Spleen (tissue), 11 donors: ENCODE measurements at regions not wholly inside any gene's neighbourhood (a gene's known extent, or its start where the extent isn't known, plus 50 kb on each side); places are given as distances from the start of the nearest gene placed in this dataset.

Experiments
- DNase-seq: peaks from one replicate; pipeline ENCODE4 v3.0.0-alpha.2; 2020
- H3K27ac ChIP-seq, 8 donors: fragments of 200-600 bp; sonication (generic) in 7 of 8; 1 replicate in 4 of 8; 2 replicates in 4 of 8; pipeline versions ENCODE4 v1.5.0 to v1.8.0; 2016 to 2021; ENCODE audit warnings: inconsistent platforms in 4 of 8, mild to moderate bottlenecking in 4 of 8, moderate library complexity in 1 of 8
- H3K27me3 ChIP-seq, 7 donors: fragments of 200-600 bp; sonication (generic) in 6 of 7; replicated peaks in 1 of 7; 1 replicate in 4 of 7; 2 replicates in 3 of 7; pipeline versions ENCODE4 v1.5.0 to v1.8.0; 2016 to 2021; ENCODE audit warnings: inconsistent platforms in 3 of 7, mild to moderate bottlenecking in 1 of 7
- H3K36me3 ChIP-seq, 6 donors: fragments of 200-600 bp; sonication (generic) in 5 of 6; 1 replicate in 4 of 6; 2 replicates in 2 of 6; pipeline versions ENCODE4 v1.5.0 to v1.8.0; 2016 to 2021; ENCODE audit warnings: inconsistent platforms in 2 of 6
- H3K4me1 ChIP-seq, 6 donors: fragments of 200-600 bp; sonication (generic) in 5 of 6; 1 replicate in 3 of 6; 2 replicates in 3 of 6; pipeline versions ENCODE4 v1.5.0 to v1.8.0; 2016 to 2021; ENCODE audit warnings: inconsistent platforms in 3 of 6
- H3K4me3 ChIP-seq, 8 donors: fragments of 200-600 bp; sonication (generic) in 7 of 8; 1 replicate in 4 of 8; 2 replicates in 4 of 8; pipeline versions ENCODE4 v1.5.0 to v1.8.0; 2016 to 2021; ENCODE audit warnings: inconsistent platforms in 4 of 8, mild to moderate bottlenecking in 4 of 8, moderate library complexity in 2 of 8
- H3K9me3 ChIP-seq, 8 donors: fragments of 200-600 bp; sonication (generic) in 7 of 8; 1 replicate in 4 of 8; 2 replicates in 4 of 8; pipeline versions ENCODE4 v1.5.0 to v1.8.0; 2016 to 2021; ENCODE audit warnings: inconsistent platforms in 4 of 8
- CTCF ChIP-seq, 11 experiments: fragments of 200-600 bp in 7 of 11; fragments of 450-650 bp in 4 of 11; sonication (generic) in 4 of 11; IDR thresholded peaks in 8 of 11; conservative IDR thresholded peaks in 3 of 11; 1 replicate in 7 of 11; 2 replicates in 4 of 11; pipeline versions ENCODE4 v1.4.0 to v1.8.0; 2016 to 2021; ENCODE audit warnings: antibody characterized with exemption in 11 of 11, inconsistent platforms in 4 of 11, mild to moderate bottlenecking in 1 of 11
- POLR2A ChIP-seq, 3 donors: fragments of 450-650 bp; IDR thresholded peaks; one replicate each; pipeline ENCODE4 v1.5.1; 2017; ENCODE audit warnings: antibody characterized with exemption in 3 of 3, mild to moderate bottlenecking in 1 of 3
- POLR2AphosphoS5 ChIP-seq, 3 donors: sonication (generic); formaldehyde crosslinking; IDR thresholded peaks; one replicate each; pipeline ENCODE4 v1.5.1; 2017; ENCODE audit warnings: antibody characterized with exemption in 3 of 3
- WGBS, 5 donors: extraction: QIAGEN DNeasy Blood & Tissue Kit in 3 of 5; methylation state at CpG; one replicate each; pipeline versions ENCODE4 v1.1.5 to v1.1.7; 2013 to 2018; 5-methylcytosine and 5-hydroxymethylcytosine counted together
- intact Hi-C: fragments of 100-400 bp; cut with DNase I; formaldehyde crosslinking; loops from one replicate; pipeline ENCODE4 v1.15.0; 2023; ENCODE audit warnings: low total_unique reads
- donor health status: healthy with polysubstance abuse.
- donor health status: DM: no; HTN: no; CAD: no; lungs with moderate emphysema.
- donor health status: DM: no; HTN: no; CAD: no.
- donor health status: Bipolar disorder and iron deficiency.
- donor health status: healthy.
- donor health status: DM: no; HTN: no; CAD: no.
- donor health status: DM: yes; HTN: yes; CAD: no.

- TF ChIP-seq CTCF (IDR thresholded peaks at IDR 0.05 in 8 of 11, conservative IDR thresholded peaks at IDR 0.05 in 3 of 11) (no peak), POLR2AphosphoS5 (IDR thresholded peaks at IDR 0.05) (no peak), POLR2A (IDR thresholded peaks at IDR 0.05) (no peak)
- intact Hi-C loops: no loop called here
- Histone ChIP-seq H3K36me3 (no peaks in the 10 kb centered on the region), H3K4me3 (no peak overlapping the region), H3K4me1 (peaks cover 0 to 9% (median 0%) of the 10 kb centered on the region in 6 donors), H3K27me3 (no peaks in the 10 kb centered on the region), H3K9me3 (no peaks in the 10 kb centered on the region), H3K27ac (no peak overlapping the region)
- DNase-seq: no peak
- 71 to 84% (median 80%) methylated on average over 6 to 7 of the region's 7 CpGs for WGBS, 5 donors
Observed at GRCh38 chr4:144572660-144573059, 73.3 kb upstream of the HHIP start.

GRCh38 chr4:144574000-144574399, 72.0 kb upstream of the HHIP start:
- no peaks in the 10 kb centered on the region for H3K27me3 ChIP-seq
- intact Hi-C loops: no loop called here
- H3K9me3 ChIP-seq: no peaks in the 10 kb centered on the region
- H3K4me1 ChIP-seq: peaks cover 0 to 9% (median 0%) of the 10 kb centered on the region in 6 donors
- no peak overlapping the region for H3K4me3 ChIP-seq
- H3K36me3 ChIP-seq: no peaks in the 10 kb centered on the region
- 8 to 45% (median 10%) methylated on average over 1 of the region's 1 CpG for WGBS, 5 donors
- H3K27ac ChIP-seq: no peak overlapping the region
- no peak for DNase-seq
- TF ChIP-seq POLR2A (IDR thresholded peaks at IDR 0.05) (no peak), POLR2AphosphoS5 (IDR thresholded peaks at IDR 0.05) (no peak), CTCF (IDR thresholded peaks at IDR 0.05 in 8 of 11, conservative IDR thresholded peaks at IDR 0.05 in 3 of 11) (no peak)

GRCh38 chr4:144574509-144574908, 71.4 kb upstream of the HHIP start:
- no peaks in the 10 kb centered on the region for H3K36me3 ChIP-seq
- peaks cover 0 to 9% (median 0%) of the 10 kb centered on the region in 6 donors for H3K4me1 ChIP-seq
- TF ChIP-seq CTCF (IDR thresholded peaks at IDR 0.05 in 8 of 11, conservative IDR thresholded peaks at IDR 0.05 in 3 of 11): no peak
- TF ChIP-seq POLR2AphosphoS5 (IDR thresholded peaks at IDR 0.05): no peak
- TF ChIP-seq POLR2A (IDR thresholded peaks at IDR 0.05): no peak
- H3K27me3 ChIP-seq: no peaks in the 10 kb centered on the region
- DNase-seq: no peak
- intact Hi-C loops: no loop called here
- no peak overlapping the region for H3K4me3 ChIP-seq
- no peaks in the 10 kb centered on the region for H3K9me3 ChIP-seq
- WGBS, 5 donors: 37 to 52% (median 43%) methylated on average over 3 of the region's 3 CpGs
- no peak overlapping the region for H3K27ac ChIP-seq

- DNase-seq: no peak
- Histone ChIP-seq H3K9me3 (no peaks in the 10 kb centered on the region), H3K4me1 (peaks cover 0 to 9% (median 0%) of the 10 kb centered on the region in 6 donors), H3K27ac (no peak overlapping the region), H3K27me3 (no peaks in the 10 kb centered on the region), H3K36me3 (no peaks in the 10 kb centered on the region), H3K4me3 (no peak overlapping the region)
- intact Hi-C loops: no loop called here
- WGBS, 5 donors: 51 to 56% (median 52%) methylated on average over 2 of the region's 2 CpGs
- no peak for TF ChIP-seq POLR2AphosphoS5 (IDR thresholded peaks at IDR 0.05)
- TF ChIP-seq CTCF (IDR thresholded peaks at IDR 0.05 in 8 of 11, conservative IDR thresholded peaks at IDR 0.05 in 3 of 11): peak in 1 of 11 experiments; percentile 7
Observed at GRCh38 chr4:144575181-144575580, 70.8 kb upstream of the HHIP start.
